ENCODE measurements at regions not wholly inside any gene's neighbourhood (a gene's known extent, or its start where the extent isn't known, plus 50 kb on each side); places are given as distances from the start of the nearest gene placed in this dataset.

- no peak for DNase-seq
Measured at GRCh38 chr1:201612645-201613044, 73.7 kb downstream of the NAV1 start.

- DNase-seq, result no peak
Measured at GRCh38 chr1:201614262-201615015, 75.5 kb downstream of the NAV1 start.

- DNase-seq, result no peak
Measured at GRCh38 chr1:201617157-201617556, 78.2 kb downstream of the NAV1 start.

GRCh38 chr1:201618389-201618788 is 79.5 kb downstream of the NAV1 start:
- DNase-seq, result no peak

GRCh38 chr1:201618905-201619304 is 80.0 kb downstream of the NAV1 start:
- no peak for DNase-seq

GRCh38 chr1:201619513-201619912 is 80.6 kb downstream of the NAV1 start:
- no peak for DNase-seq

GRCh38 chr1:201622353-201622752 is 83.4 kb downstream of the NAV1 start:
- no peak for DNase-seq

GRCh38 chr1:201622824-201623223 is 83.9 kb downstream of the NAV1 start:
- DNase-seq, result no peak

GRCh38 chr1:201624741-201625225 is 85.9 kb downstream of the NAV1 start:
- no peak for DNase-seq

GRCh38 chr1:201625226-201625761 is 86.4 kb downstream of the NAV1 start:
- no peak for DNase-seq

- DNase-seq, result no peak
Measured at GRCh38 chr1:201625851-201626251, 86.9 kb downstream of the NAV1 start.

- no peak for DNase-seq
Measured at GRCh38 chr1:201626629-201627275, 87.8 kb downstream of the NAV1 start.

- DNase-seq, result no peak
Measured at GRCh38 chr1:201628490-201628889, 89.6 kb downstream of the NAV1 start.

- no peak for DNase-seq
Measured at GRCh38 chr1:201630582-201630981, 91.7 kb downstream of the NAV1 start.

- no peak for DNase-seq
Measured at GRCh38 chr1:201631037-201631436, 92.1 kb downstream of the NAV1 start.

- DNase-seq, result no peak
Measured at GRCh38 chr1:201632364-201632952, 93.5 kb downstream of the NAV1 start.

- DNase-seq, result no peak
Measured at GRCh38 chr1:201633297-201633696, 94.4 kb downstream of the NAV1 start.

GRCh38 chr1:201633811-201634210 is 94.9 kb downstream of the NAV1 start:
- no peak for DNase-seq

GRCh38 chr1:201634261-201634660 is 95.3 kb downstream of the NAV1 start:
- DNase-seq, result no peak

- DNase-seq, result no peak
Measured at GRCh38 chr1:201636097-201636496, 97.2 kb downstream of the NAV1 start.

GRCh38 chr1:201636510-201636971 is 97.6 kb downstream of the NAV1 start:
- no peak for DNase-seq

GRCh38 chr1:201637282-201638079 is 98.6 kb downstream of the NAV1 start:
- no peak for DNase-seq

GRCh38 chr1:201639391-201639790 is 100.5 kb downstream of the NAV1 start:
- no peak for DNase-seq
